Head of caudate nucleus (tissue), 42 donors: ENCODE measurements at regions not wholly inside any gene's neighbourhood (a gene's known extent, or its start where the extent isn't known, plus 50 kb on each side); places are given as distances from the start of the nearest gene placed in this dataset.
A peak's percentile ranks its signal among the peaks of the same experiment; 100 is the strongest.

Source experiments
- DNase-seq, 42 donors: peaks; one replicate each; pipeline versions ENCODE4 v3.0.0 to v3.0.0-alpha.2; 2020 to 2021; ENCODE audit warnings: mixed read lengths in 7 of 42
- intact Hi-C: fragments of 100-400 bp; cut with DNase I; formaldehyde crosslinking; loops from one replicate; pipeline ENCODE4 v1.15.0; 2022

DNA sequence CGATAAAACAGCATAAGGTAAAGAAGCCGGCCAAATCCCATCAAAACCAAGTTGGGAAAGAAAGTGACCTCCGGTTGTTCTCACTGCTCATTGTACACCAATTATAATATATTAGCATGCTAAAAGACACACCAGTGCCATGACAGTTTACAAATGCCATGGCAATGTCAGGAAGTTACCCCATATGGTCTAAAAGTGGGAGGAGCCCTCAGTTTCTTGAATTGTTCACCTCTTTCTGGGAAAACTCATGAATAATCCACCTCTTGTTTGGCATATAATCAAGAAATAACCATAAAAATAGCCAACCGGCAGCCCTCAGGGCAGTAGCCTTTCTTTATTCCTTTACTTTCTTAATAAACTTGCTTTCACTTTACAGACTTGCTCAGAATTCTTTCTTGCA is 544.9 kb upstream of the SETBP1 start:
- intact Hi-C loops: no loop called here
- DNase-seq: no peak

- DNase-seq: no peak
- intact Hi-C loops: no loop called here
Measured at GRCh38 chr18:44136326-44136725, 544.4 kb upstream of the SETBP1 start.

- intact Hi-C loops: no loop called here
- DNase-seq: no peak
Measured at GRCh38 chr18:44143072-44143471, 537.6 kb upstream of the SETBP1 start.

DNA sequence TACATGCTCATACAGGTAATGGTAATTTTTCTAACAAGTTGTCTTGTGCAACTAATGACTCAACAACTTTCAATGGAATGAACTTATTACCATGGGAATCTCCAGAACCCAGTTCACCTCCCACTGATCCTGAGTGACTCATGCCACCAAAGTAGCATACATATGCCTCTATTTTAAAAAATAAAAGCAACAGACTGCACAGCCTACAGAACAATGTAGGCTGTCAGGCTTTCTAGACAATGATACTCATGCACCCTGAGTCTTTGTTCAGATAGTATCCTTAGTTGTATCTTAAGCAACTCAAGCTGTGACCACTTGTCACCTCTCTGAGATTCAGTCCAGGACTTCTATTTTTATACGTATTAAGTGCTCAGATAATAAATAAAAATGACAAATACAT is 531.0 kb upstream of the SETBP1 start:
- DNase-seq: peak in 26 of 42 donors; percentile 7 to 81 (median 41)
- intact Hi-C loops: no loop called here

DNA sequence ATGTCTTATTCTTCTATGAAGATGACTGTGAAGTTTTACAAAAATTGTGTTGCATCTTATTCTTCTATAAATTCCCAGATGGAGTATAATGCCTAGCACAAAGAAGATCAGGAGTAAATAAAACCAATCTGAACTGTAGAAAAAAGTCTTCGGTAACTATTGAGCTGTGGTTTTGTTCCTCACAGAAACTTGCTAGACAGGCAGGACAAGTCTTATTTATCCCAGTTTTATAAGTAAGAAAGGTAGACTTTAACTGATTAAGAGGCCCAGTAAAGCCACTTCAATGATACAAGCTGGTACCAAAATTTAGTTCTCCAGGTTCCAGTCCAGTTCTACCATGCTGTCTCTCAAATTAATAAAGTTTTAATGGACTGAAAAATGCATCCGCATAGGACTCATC is 526.7 kb upstream of the SETBP1 start:
- DNase-seq: no peak
- intact Hi-C loops: no loop called here

DNA sequence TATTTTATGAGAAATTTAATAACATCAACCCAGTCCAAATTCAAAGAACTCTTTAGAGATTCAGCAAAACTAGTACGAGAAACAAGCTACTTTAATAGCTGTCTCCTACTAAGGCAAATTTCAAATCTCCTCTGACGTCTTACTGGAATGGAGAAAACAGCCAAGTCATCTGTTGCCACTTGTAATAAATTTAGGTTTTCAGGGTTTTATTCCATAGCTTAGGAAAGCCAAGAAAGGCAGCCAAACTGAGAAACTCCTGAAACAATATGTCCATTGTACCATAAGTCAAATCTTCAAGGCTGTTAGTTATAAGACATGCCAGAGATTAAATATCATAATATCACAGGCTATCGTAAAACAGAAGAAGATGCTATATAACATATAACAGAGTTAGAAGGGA is 524.6 kb upstream of the SETBP1 start:
- intact Hi-C loops: no loop called here
- no peak for DNase-seq

GRCh38 chr18:44156776-44157335 is 523.8 kb upstream of the SETBP1 start:
- intact Hi-C loops: no loop called here
- DNase-seq: no peak

GRCh38 chr18:44170208-44170880 is 510.3 kb upstream of the SETBP1 start:
- DNase-seq: no peak
- intact Hi-C loops: no loop called here

DNA sequence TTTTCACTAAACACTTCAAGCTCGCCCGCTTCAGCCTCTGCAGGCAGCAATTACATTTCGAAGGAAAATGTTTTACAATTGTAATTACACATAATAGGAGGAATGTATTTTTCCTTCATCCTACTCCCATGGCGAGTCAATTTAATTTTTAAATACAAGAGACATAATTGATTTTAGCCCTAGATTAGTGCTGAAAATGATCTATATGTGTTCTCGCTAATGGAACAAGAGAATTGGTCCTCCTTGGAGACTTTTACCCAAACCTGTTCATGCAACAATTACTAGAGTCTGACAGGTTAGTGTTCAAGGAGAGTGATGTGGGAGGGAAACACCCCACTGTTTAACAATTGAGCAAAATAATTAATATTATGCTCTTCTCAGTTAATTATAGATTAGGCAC is 509.4 kb upstream of the SETBP1 start:
- no peak for DNase-seq
- intact Hi-C loops: no loop called here

DNA sequence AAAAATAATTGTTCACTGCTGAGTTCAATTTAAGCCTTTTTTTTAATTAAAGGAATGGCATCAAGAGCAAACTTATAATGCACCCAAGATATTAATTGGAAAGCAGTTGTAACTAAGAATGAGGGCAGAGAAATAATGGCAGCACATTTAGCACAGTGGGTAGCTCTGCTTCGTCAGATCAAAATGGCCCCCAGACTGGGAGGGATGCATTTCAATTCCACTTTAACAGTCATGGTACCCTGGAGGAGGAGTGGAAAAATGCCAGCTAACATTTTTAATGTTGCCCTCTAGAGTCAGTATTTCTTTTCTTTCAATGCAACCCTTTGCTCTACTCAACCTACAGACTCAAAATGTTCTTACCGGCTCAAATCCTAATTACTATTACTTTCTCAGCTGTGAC is 504.8 kb upstream of the SETBP1 start:
- intact Hi-C loops: no loop called here
- no peak for DNase-seq

- intact Hi-C loops: no loop called here
- DNase-seq: no peak
Measured at GRCh38 chr18:44178476-44178875, 502.2 kb upstream of the SETBP1 start.

- intact Hi-C loops: no loop called here
- DNase-seq: no peak
Measured at GRCh38 chr18:44179693-44180092, 501.0 kb upstream of the SETBP1 start.

- DNase-seq: no peak
- intact Hi-C loops: no loop called here
Measured at GRCh38 chr18:44180683-44181082, 500.0 kb upstream of the SETBP1 start.

DNA sequence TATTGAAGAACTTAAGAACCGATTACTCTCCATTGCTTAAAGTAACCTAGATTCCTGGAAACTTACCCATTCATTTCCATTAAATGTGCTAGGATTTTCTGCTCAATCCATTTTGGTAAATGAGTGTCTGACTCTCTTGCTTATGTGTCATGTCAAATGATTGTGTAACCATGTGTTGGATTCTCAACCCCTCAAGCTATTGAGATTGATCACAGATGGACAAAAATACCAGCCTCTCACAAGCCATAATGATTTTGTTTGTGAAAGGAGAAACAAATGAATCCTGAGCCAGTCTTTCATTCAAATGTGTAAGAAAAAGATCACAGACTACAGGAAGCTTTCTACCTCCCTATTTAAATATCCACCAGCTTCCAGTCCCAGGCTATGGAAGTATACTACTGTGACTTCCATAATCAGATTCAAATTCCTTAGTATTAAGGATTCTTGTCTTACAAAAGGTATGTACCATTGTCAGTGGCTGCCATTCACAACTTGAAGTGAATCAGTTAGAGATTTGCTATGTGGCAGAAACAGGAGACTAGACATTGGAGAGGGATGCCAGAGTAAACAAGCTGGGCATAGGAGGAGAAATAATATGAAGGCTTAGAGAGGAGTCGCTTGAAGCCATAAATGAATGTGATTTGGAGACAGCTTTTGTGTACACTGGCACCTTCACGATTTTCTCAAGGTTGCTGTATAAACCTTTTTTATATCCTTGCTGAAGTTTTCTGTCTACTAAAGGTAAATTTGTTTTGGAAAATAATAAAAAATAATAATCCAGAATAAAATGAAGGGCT is 498.5 kb upstream of the SETBP1 start:
- intact Hi-C loops: no loop called here
- no peak for DNase-seq

DNA sequence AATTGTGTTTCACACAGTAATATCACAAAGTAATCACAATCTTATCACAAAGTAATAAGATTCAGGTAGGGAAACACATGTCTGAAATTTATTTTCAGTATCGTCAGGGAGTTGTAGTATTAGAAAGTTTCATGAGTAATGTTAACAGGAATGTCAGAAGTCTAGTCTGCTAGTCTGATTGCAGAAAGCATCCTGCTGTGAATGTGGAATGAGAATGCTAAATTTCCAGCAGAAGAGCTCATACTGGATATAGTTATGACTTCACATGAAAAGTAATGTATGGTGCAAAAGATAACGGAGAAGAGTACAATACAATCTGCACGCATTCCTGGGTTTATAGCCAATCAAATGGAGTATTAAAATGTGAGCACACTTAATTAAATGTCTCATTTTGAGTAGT is 494.7 kb upstream of the SETBP1 start:
- DNase-seq: no peak
- intact Hi-C loops: no loop called here

GRCh38 chr18:44187090-44187489 is 493.6 kb upstream of the SETBP1 start:
- intact Hi-C loops: no loop called here
- DNase-seq: no peak

GRCh38 chr18:44195394-44196140 is 485.1 kb upstream of the SETBP1 start:
- intact Hi-C loops: no loop called here
- no peak for DNase-seq

GRCh38 chr18:44197832-44198611 is 482.7 kb upstream of the SETBP1 start:
- intact Hi-C loops: no loop called here
- DNase-seq: no peak

- DNase-seq: no peak
- intact Hi-C loops: no loop called here
Measured at GRCh38 chr18:44198612-44199284, 481.9 kb upstream of the SETBP1 start.
